OCI-LY1 (cell line): ENCODE measurements at regions not wholly inside any gene's neighbourhood (a gene's known extent, or its start where the extent isn't known, plus 50 kb on each side); places are given as distances from the start of the nearest gene placed in this dataset.
A peak's percentile ranks its signal among the peaks of the same experiment; 100 is the strongest.

Experiments
- H2AFZ ChIP-seq: fragments of 200-600 bp; sonication (generic), shearing (Covaris generic); 2 replicates; pipeline ENCODE4 v1.6.0; 2014; ENCODE audit warnings: antibody characterized with exemption, mild to moderate bottlenecking, low read length
- H3F3A ChIP-seq: fragments of 200-600 bp; sonication (generic), shearing (Covaris generic); 2 replicates; pipeline ENCODE4 v1.6.0; 2014; ENCODE audit warnings: mild to moderate bottlenecking, antibody characterized with exemption, low read length, moderate library complexity; ENCODE audit not compliant: insufficient read depth
- H3K27ac ChIP-seq: fragments of 200-600 bp; sonication (generic); 2 replicates; pipeline ENCODE4 v1.5.1; 2014; ENCODE audit warnings: low read length, mixed run types, mild to moderate bottlenecking, low read depth; ENCODE audit not compliant: poor library complexity, severe bottlenecking
- H3K27me3 ChIP-seq: fragments of 200-600 bp; sonication (generic); 2 replicates; pipeline ENCODE4 v1.6.0; 2014; ENCODE audit warnings: antibody characterized with exemption, mild to moderate bottlenecking, low read length, moderate library complexity; ENCODE audit not compliant: insufficient read depth
- H3K36me3 ChIP-seq: fragments of 200-600 bp; sonication (generic); 2 replicates; pipeline ENCODE4 v1.6.1; 2014; ENCODE audit warnings: mild to moderate bottlenecking, antibody characterized with exemption, low read length, moderate library complexity, mixed read lengths; ENCODE audit not compliant: insufficient read depth
- H3K4me1 ChIP-seq: fragments of 200-600 bp; sonication (generic); 2 replicates; pipeline ENCODE4 v1.5.1; 2014; ENCODE audit warnings: mild to moderate bottlenecking, low read length, moderate library complexity; ENCODE audit not compliant: insufficient read depth, severe bottlenecking
- H3K4me2 ChIP-seq: fragments of 200-600 bp; sonication (generic), shearing (Covaris generic); 2 replicates; pipeline ENCODE4 v1.6.1; 2014; ENCODE audit warnings: low read length
- H3K4me3 ChIP-seq: fragments of 200-600 bp; sonication (generic); 2 replicates; pipeline ENCODE4 v1.5.1; 2014; ENCODE audit warnings: low read length, low read depth, mild to moderate bottlenecking, mixed read lengths; ENCODE audit not compliant: poor library complexity, severe bottlenecking
- H3K79me2 ChIP-seq: fragments of 200-600 bp; shearing (Covaris generic); 2 replicates; pipeline ENCODE4 v1.6.1; 2016; ENCODE audit warnings: mixed run types, low read length, mixed read lengths; ENCODE audit not compliant: insufficient read depth
- H3K9ac ChIP-seq: fragments of 200-600 bp; sonication (generic), shearing (Covaris generic); 2 replicates; pipeline ENCODE4 v1.6.1; 2014; ENCODE audit warnings: mild to moderate bottlenecking, low read length, mixed read lengths
- H3K9me2 ChIP-seq: fragments of 200-600 bp; sonication (generic), shearing (Covaris generic); 2 replicates; pipeline ENCODE4 v1.6.1; 2014; ENCODE audit warnings: low read depth, mild to moderate bottlenecking, low read length, mixed read lengths
- H3K9me3 ChIP-seq: fragments of 200-600 bp; shearing (Covaris generic); 2 replicates; pipeline ENCODE4 v1.6.1; 2014; ENCODE audit warnings: low read length, mixed read lengths
- H4K20me1 ChIP-seq: fragments of 200-600 bp; sonication (generic), shearing (Covaris generic); 2 replicates; pipeline ENCODE4 v1.6.0; 2016; ENCODE audit warnings: mild to moderate bottlenecking, low read length; ENCODE audit not compliant: insufficient read depth
- EZH2 ChIP-seq: fragments of 200-600 bp; sonication (generic), shearing (Covaris generic); IDR thresholded peaks from 2 replicates; pipeline ENCODE4 v1.8.0; 2017; ENCODE audit warnings: borderline replicate concordance, mixed run types, mild to moderate bottlenecking, antibody characterized with exemption, low read length, moderate library complexity, mixed read lengths
- TF ChIP-seq, protein P1 (sequence below): fragments of 200-600 bp; sonication (generic), shearing (Covaris generic); IDR thresholded peaks from 2 replicates; pipeline ENCODE4 v1.5.1; 2017; ENCODE audit warnings: mild to moderate bottlenecking, antibody characterized with exemption, low read length, moderate library complexity, mixed read lengths

DNA sequence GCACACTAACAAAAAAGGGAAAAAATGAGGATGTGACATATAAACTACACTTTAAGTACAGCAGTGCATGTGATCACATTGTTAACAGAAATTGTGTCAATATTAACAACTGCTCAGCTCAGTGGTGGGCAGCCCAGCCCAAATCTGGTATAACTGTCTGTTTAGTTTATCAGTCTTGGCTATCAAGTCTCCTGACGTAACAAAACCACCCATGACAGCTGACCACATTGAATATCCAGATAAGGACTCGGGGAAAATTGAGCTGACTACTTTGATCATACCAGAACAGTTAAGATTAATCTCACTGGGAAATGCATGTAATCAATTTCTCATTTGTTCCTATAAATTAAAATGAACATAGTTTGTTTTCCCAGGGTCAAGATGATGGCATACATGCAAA lies 396.6 kb downstream of the SNAPC1 start:
- no peak overlapping the region for H2AFZ ChIP-seq
- H3K36me3 ChIP-seq, result no peaks in the 10 kb centered on the region
- no peak overlapping the region for H3K4me2 ChIP-seq
- no peaks in the 10 kb centered on the region for H3K27me3 ChIP-seq
- no peaks in the 10 kb centered on the region for H3K79me2 ChIP-seq
- H3K27ac ChIP-seq, result no peak overlapping the region
- no peak overlapping the region for H3K4me3 ChIP-seq
- H4K20me1 ChIP-seq, result no peaks in the 10 kb centered on the region
- no peaks in the 10 kb centered on the region for H3K9me3 ChIP-seq
- H3K4me1 ChIP-seq, result no peaks in the 10 kb centered on the region
- no peaks in the 10 kb centered on the region for H3K9me2 ChIP-seq
- TF ChIP-seq, protein P1, sequence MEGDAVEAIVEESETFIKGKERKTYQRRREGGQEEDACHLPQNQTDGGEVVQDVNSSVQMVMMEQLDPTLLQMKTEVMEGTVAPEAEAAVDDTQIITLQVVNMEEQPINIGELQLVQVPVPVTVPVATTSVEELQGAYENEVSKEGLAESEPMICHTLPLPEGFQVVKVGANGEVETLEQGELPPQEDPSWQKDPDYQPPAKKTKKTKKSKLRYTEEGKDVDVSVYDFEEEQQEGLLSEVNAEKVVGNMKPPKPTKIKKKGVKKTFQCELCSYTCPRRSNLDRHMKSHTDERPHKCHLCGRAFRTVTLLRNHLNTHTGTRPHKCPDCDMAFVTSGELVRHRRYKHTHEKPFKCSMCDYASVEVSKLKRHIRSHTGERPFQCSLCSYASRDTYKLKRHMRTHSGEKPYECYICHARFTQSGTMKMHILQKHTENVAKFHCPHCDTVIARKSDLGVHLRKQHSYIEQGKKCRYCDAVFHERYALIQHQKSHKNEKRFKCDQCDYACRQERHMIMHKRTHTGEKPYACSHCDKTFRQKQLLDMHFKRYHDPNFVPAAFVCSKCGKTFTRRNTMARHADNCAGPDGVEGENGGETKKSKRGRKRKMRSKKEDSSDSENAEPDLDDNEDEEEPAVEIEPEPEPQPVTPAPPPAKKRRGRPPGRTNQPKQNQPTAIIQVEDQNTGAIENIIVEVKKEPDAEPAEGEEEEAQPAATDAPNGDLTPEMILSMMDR, result no peak
- no peak for TF ChIP-seq EZH2
- H3F3A ChIP-seq, result no peaks in the 10 kb centered on the region
- no peak overlapping the region for H3K9ac ChIP-seq

DNA sequence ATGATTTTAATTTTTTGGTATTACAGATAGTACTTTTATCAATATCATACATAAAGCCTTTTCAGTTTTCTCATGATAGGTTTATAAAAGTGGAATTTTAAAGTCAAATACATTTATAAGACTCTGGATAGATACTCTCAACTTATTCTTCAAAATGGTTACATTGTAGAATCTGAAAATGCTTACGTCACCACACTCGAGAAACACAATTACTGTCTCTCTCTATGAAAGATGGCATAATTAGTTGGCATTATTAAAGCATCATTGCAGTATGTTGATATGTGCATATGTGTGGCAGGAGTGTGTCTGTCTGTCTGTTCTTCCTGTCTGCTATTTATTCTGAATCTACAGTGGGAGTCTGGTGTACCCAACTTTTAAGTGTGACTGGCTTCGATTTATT lies 397.1 kb downstream of the SNAPC1 start:
- H3K79me2 ChIP-seq, result no peaks in the 10 kb centered on the region
- no peaks in the 10 kb centered on the region for H3K27me3 ChIP-seq
- H3F3A ChIP-seq, result no peaks in the 10 kb centered on the region
- no peak overlapping the region for H2AFZ ChIP-seq
- H3K4me2 ChIP-seq, result no peak overlapping the region
- H3K4me3 ChIP-seq, result no peak overlapping the region
- H4K20me1 ChIP-seq, result no peaks in the 10 kb centered on the region
- H3K9me3 ChIP-seq, result no peaks in the 10 kb centered on the region
- no peak overlapping the region for H3K27ac ChIP-seq
- TF ChIP-seq, protein P1, result no peak
- no peak for TF ChIP-seq EZH2
- H3K9ac ChIP-seq, result no peak overlapping the region
- no peaks in the 10 kb centered on the region for H3K36me3 ChIP-seq
- H3K9me2 ChIP-seq, result no peaks in the 10 kb centered on the region
- no peaks in the 10 kb centered on the region for H3K4me1 ChIP-seq

DNA sequence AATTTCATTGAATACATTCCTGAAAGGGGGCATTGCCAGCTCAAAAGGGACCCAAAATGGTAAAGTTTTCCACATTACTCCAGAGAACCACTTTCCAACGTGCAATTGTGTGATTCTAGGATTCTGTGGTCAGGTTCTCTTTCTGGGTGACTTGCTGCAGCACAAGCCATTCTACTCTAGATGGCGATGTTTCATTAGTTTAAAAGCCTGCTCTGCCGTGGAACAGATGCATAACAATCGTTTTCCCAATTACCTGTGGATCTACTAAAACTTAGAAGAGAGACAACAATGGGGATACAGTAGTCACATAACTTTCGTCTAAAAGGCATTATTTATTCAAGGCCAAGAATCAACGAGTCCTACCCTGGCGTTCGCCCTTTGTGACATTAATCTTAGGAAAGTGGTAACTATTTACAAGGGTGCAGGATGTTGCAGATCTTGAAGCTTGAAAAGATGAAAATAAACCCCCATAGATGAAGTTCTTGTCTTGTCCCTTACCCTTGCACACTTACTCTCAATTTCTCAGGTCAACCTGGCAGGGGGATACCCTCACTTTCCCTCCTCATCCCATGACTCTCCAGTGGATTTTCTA lies 400.9 kb downstream of the SNAPC1 start:
- Histone ChIP-seq H3K79me2 (no peaks in the 10 kb centered on the region), H3K27ac (no peak overlapping the region), H3K36me3 (no peaks in the 10 kb centered on the region), H3K9ac (no peak overlapping the region), H3K4me3 (no peak overlapping the region), H4K20me1 (no peaks in the 10 kb centered on the region), H3K9me3 (no peaks in the 10 kb centered on the region), H2AFZ (no peak overlapping the region), H3F3A (no peaks in the 10 kb centered on the region), H3K4me1 (no peaks in the 10 kb centered on the region), H3K27me3 (no peaks in the 10 kb centered on the region), H3K9me2 (no peaks in the 10 kb centered on the region), H3K4me2 (no peak overlapping the region)
- no peak for TF ChIP-seq EZH2
- TF ChIP-seq, protein P1, result peak; percentile 86
